ENCODE measurements at regions not wholly inside any gene's neighbourhood (a gene's known extent, or its start where the extent isn't known, plus 50 kb on each side); places are given as distances from the start of the nearest gene placed in this dataset.

DNA sequence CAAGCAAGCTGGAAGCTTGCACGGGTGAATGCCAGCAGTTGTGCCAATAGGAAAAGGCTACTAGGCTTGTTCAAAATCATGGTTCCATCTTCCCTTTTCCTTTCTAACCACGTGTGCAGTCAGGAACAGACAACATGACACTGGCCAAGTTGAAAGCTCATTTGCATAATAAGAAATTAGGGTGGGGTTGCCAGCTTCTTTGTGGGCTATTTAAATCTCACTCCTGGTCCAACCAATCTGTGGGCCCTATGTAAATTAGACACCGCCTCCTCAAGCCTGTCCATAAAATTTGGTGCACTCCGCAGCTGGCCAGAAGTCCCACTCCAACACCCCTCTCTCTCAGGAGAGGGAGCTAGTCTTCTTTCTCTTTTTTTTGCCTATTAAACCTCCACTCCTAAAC is 1948.4 kb upstream of the PIK3C3 start:
- H3K79me1 ChIP-seq (ENCODE audit: low read depth, low read length), result no peaks in the 10 kb centered on the region
- no peak overlapping the region for H3K23ac ChIP-seq (ENCODE audit: insufficient read length)
- WGBS, 2 experiments (ENCODE audit: extremely low coverage in 1 of 2, insufficient coverage in 1 of 2, insufficient read length in 1 of 2, insufficient replicate concordance in 2 of 2, low coverage in 1 of 2, low lambda C conversion rate in 2 of 2, missing lambda C conversion rate in 1 of 2), result 85% methylated on average over 4 of the region's 4 CpGs; no CpG with 5 or more reads in 1 of the 2 experiments
- H4K8ac ChIP-seq (ENCODE audit: extremely low read depth, insufficient read depth, low read length), result no peak overlapping the region
- H3K56ac ChIP-seq (replicated peaks; ENCODE audit: insufficient read length, low read depth, low read length), result no peak overlapping the region
- no peak overlapping the region for H3K18ac ChIP-seq (ENCODE audit: extremely low read depth, low read length)
- CTCF ChIA-PET (ENCODE audit: partially characterized antibody), result interaction anchor here (1.1 to 2.4 kb wide), 8 partner anchors 11 to 406 kb away, joined by 3 to 5 read pairs (median 4); no protein-coding TSS in a partner anchor
- POLR2A ChIA-PET (ENCODE audit: partially characterized antibody), result interaction anchor here (1.2 kb wide), 1 partner anchor 13 kb away, joined by 4 read pairs; no protein-coding TSS in a partner anchor
- no peak overlapping the region for H4K91ac ChIP-seq (replicated peaks; ENCODE audit: insufficient read length, low read length)
- no peak overlapping the region for H2BK20ac ChIP-seq (ENCODE audit: low read length)
- no peak overlapping the region for H3K27ac ChIP-seq (ENCODE audit: low read depth, low read length)
- H3K23me2 ChIP-seq (ENCODE audit: low read depth, low read length), result no peaks in the 10 kb centered on the region
- no peaks in the 10 kb centered on the region for H3K79me2 ChIP-seq (ENCODE audit: control insufficient read depth in 1 of 2, insufficient read depth in 2 of 2, low read length in 2 of 2)
- H2BK15ac ChIP-seq (ENCODE audit: low read length), result no peak overlapping the region
- no peak overlapping the region for H2BK12ac ChIP-seq (ENCODE audit: low read depth, low read length)
- H3K4me2 ChIP-seq (ENCODE audit: insufficient read depth in 1 of 2, low read depth in 2 of 2, low read length in 2 of 2), result no peak overlapping the region
- H3K4me1 ChIP-seq (replicated peaks in 1 of 4; ENCODE audit: control insufficient read depth in 3 of 4, insufficient read depth in 4 of 4, low read length in 3 of 4), result no peaks in the 10 kb centered on the region
- H3K27me3 ChIP-seq (replicated peaks in 1 of 4; ENCODE audit: control insufficient read depth in 3 of 4, extremely low read depth in 1 of 4, insufficient read depth in 3 of 4, low read length in 3 of 4), result no peaks in the 10 kb centered on the region
- H3K4me3 ChIP-seq (ENCODE audit: extremely low read depth in 1 of 4, insufficient read depth in 2 of 4, low read depth in 3 of 4, low read length in 4 of 4), result no peak overlapping the region
- no peak overlapping the region for H2BK5ac ChIP-seq (ENCODE audit: low read depth, low read length)
- no peaks in the 10 kb centered on the region for H4K20me1 ChIP-seq (replicated peaks in 1 of 2; ENCODE audit: control insufficient read depth in 1 of 2, insufficient read depth in 2 of 2, low read length in 2 of 2)
- FAIRE-seq (peak; percentile 62), DNase-seq (ENCODE audit: low read depth in 1 of 2, low spot score in 2 of 2) (no peak)
- H3K36me3 ChIP-seq (ENCODE audit: control insufficient read depth in 2 of 4, insufficient read depth in 4 of 4, low read length in 3 of 4), result no peaks in the 10 kb centered on the region; a peak in 1 of 8 replicates
- no peak overlapping the region for H3K9ac ChIP-seq (replicated peaks in 1 of 4; ENCODE audit: extremely low read depth in 1 of 4, low read depth in 3 of 4, low read length in 3 of 4)
- H2BK120ac ChIP-seq (replicated peaks; ENCODE audit: low read depth, low read length), result no peak overlapping the region
- no peak for TF ChIP-seq CEBPB (IDR thresholded peaks at IDR 0.05; ENCODE audit: low read depth, low read length)
- TF ChIP-seq SIRT6 (IDR thresholded peaks at IDR 0.05; ENCODE audit: low read length), result no peak
- TF ChIP-seq RAD21 (IDR thresholded peaks at IDR 0.05 in 1 of 2, conservative IDR thresholded peaks at IDR 0.05 in 1 of 2; ENCODE audit: low read depth in 2 of 2, low read length in 2 of 2), result peak; percentile 24 to 44
- TF ChIP-seq, protein P1, sequence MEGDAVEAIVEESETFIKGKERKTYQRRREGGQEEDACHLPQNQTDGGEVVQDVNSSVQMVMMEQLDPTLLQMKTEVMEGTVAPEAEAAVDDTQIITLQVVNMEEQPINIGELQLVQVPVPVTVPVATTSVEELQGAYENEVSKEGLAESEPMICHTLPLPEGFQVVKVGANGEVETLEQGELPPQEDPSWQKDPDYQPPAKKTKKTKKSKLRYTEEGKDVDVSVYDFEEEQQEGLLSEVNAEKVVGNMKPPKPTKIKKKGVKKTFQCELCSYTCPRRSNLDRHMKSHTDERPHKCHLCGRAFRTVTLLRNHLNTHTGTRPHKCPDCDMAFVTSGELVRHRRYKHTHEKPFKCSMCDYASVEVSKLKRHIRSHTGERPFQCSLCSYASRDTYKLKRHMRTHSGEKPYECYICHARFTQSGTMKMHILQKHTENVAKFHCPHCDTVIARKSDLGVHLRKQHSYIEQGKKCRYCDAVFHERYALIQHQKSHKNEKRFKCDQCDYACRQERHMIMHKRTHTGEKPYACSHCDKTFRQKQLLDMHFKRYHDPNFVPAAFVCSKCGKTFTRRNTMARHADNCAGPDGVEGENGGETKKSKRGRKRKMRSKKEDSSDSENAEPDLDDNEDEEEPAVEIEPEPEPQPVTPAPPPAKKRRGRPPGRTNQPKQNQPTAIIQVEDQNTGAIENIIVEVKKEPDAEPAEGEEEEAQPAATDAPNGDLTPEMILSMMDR (IDR thresholded peaks at IDR 0.05; ENCODE audit: control extremely low read depth in 1 of 3, insufficient read depth in 1 of 3, low read depth in 1 of 3, low read length in 3 of 3), result 0 out of 4 replicates have a peak, but pooled peaks of 1 of the 3 experiments have one; percentile 5
- no peak overlapping the region for H3K14ac ChIP-seq (ENCODE audit: insufficient read length)
- H3K9me3 ChIP-seq (ENCODE audit: insufficient read depth in 2 of 2, low read depth in 1 of 2, low read length in 1 of 2), result no peaks in the 10 kb centered on the region
- H3K4ac ChIP-seq (replicated peaks; ENCODE audit: insufficient read length, low read depth, low read length), result no peak overlapping the region
- H2AK5ac ChIP-seq (ENCODE audit: low read depth, low read length), result no peak overlapping the region
- no peak overlapping the region for H4K5ac ChIP-seq (ENCODE audit: insufficient read length, low read depth, low read length)
- no peak overlapping the region for H2AFZ ChIP-seq (ENCODE audit: low read length)

All from H1 (cell line).